SU-DHL-6 (cell line): ENCODE measurements at regions not wholly inside any gene's neighbourhood (a gene's known extent, or its start where the extent isn't known, plus 50 kb on each side); places are given as distances from the start of the nearest gene placed in this dataset.

ENCODE experiments used
- EZH2phosphoT487 ChIP-seq: fragments of 200-600 bp; sonication (generic), shearing (Covaris generic); conservative IDR thresholded peaks from 2 replicates; pipeline ENCODE4 v1.6.1; 2018; ENCODE audit warnings: mild to moderate bottlenecking, antibody characterized with exemption, low read length, moderate library complexity, mixed read lengths
- TF ChIP-seq, protein P1 (sequence below): fragments of 200-600 bp; sonication (generic); IDR thresholded peaks from one replicate; pipeline ENCODE4 v1.5.1; 2017; ENCODE audit warnings: antibody characterized with exemption, mild to moderate bottlenecking, low read length, moderate library complexity; ENCODE audit not compliant: insufficient read depth, poor library complexity, severe bottlenecking

DNA sequence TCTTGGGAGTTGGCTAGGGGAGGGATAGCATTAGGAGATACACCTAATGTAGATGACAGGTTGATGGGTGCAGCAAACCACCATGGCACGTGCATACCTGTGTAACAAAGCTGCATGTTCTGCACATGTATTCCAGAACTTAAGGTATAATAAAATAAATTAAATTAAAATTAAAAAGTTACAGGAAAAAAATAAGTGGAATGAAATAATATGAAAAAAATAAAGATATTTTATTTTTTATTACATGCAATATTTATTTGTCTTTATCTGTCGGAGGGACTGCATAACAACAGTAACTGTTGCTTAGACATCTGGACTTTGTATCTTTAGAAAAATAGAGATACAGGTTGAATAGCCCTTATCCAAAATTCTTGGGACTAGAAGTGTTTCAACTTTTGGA, 597.4 kb upstream of the CCDC179 start:
- TF ChIP-seq, protein P1, sequence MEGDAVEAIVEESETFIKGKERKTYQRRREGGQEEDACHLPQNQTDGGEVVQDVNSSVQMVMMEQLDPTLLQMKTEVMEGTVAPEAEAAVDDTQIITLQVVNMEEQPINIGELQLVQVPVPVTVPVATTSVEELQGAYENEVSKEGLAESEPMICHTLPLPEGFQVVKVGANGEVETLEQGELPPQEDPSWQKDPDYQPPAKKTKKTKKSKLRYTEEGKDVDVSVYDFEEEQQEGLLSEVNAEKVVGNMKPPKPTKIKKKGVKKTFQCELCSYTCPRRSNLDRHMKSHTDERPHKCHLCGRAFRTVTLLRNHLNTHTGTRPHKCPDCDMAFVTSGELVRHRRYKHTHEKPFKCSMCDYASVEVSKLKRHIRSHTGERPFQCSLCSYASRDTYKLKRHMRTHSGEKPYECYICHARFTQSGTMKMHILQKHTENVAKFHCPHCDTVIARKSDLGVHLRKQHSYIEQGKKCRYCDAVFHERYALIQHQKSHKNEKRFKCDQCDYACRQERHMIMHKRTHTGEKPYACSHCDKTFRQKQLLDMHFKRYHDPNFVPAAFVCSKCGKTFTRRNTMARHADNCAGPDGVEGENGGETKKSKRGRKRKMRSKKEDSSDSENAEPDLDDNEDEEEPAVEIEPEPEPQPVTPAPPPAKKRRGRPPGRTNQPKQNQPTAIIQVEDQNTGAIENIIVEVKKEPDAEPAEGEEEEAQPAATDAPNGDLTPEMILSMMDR, result no peak
- no peak for TF ChIP-seq EZH2phosphoT487
